Activated T-helper 1 cell treated with anti-CD3 and anti-CD28 coated beads, Interleukin-12 subunit alpha, Interleukin-12 subunit beta, Interleukin-2, Interleukin-4 antibody, amounts not matched to agents 30 ng/mL and 10 ng/mL and 1 ng/mL, durations not matched to agents 14 hours and 24 hours and 36 hours (primary cell): ENCODE measurements at regions not wholly inside any gene's neighbourhood (a gene's known extent, or its start where the extent isn't known, plus 50 kb on each side); places are given as distances from the start of the nearest gene placed in this dataset.

Source experiments
- DNase-seq: peaks from one replicate; pipeline ENCODE4 v3.0.0; 2021; ENCODE audit warnings: low spot score
- H3K27ac Mint-ChIP-seq: one replicate; pipeline ENCODE4 v1.8.0; 2021; ENCODE audit warnings: mild to moderate bottlenecking, mixed read lengths
- H3K27me3 Mint-ChIP-seq: one replicate; pipeline ENCODE4 v1.8.0; 2022; ENCODE audit warnings: mild to moderate bottlenecking, moderate library complexity, mixed read lengths; ENCODE audit not compliant: insufficient read depth
- H3K36me3 Mint-ChIP-seq: one replicate; pipeline ENCODE4 v1.8.0; 2021; ENCODE audit warnings: low read depth, mixed read lengths
- H3K4me1 Mint-ChIP-seq: one replicate; pipeline ENCODE4 v1.8.0; 2021; ENCODE audit warnings: low read depth, mixed read lengths
- H3K4me3 Mint-ChIP-seq: one replicate; pipeline ENCODE4 v1.8.0; 2021; ENCODE audit warnings: mild to moderate bottlenecking, moderate library complexity, mixed read lengths
- H3K9me3 Mint-ChIP-seq: one replicate; pipeline ENCODE4 v1.8.0; 2021; ENCODE audit warnings: mixed read lengths
- intact Hi-C: fragments of 100-400 bp; cut with micrococcal nuclease; formaldehyde crosslinking; loops from one replicate; pipeline ENCODE4 v1.15.1; 2024

GRCh38 chr15:70492240-70493177 is 270.8 kb downstream of the UACA start:
- Mint-ChIP-seq H3K27ac (peak overlapping the region; percentile 92), H3K36me3 (peaks cover 2% of the 10 kb centered on the region), H3K27me3 (peaks cover 29% of the 10 kb centered on the region), H3K9me3 (no peaks in the 10 kb centered on the region), H3K4me1 (peaks cover 99% of the 10 kb centered on the region), H3K4me3 (peak overlapping the region; percentile 37)
- DNase-seq: peak; percentile 84
- intact Hi-C loops: loop anchor here (1.0 to 5.0 kb wide), 12 partner anchors 12 to 778 kb away; no protein-coding TSS in a partner anchor

- Mint-ChIP-seq H3K27ac (peak overlapping the region; percentile 75), H3K9me3 (no peaks in the 10 kb centered on the region), H3K36me3 (peaks cover 2% of the 10 kb centered on the region), H3K4me3 (peak overlapping the region; percentile 37), H3K4me1 (peaks cover 99% of the 10 kb centered on the region), H3K27me3 (peaks cover 28% of the 10 kb centered on the region)
- no peak for DNase-seq
- intact Hi-C loops: loop anchor here (1.0 to 5.0 kb wide), 12 partner anchors 11 to 777 kb away; no protein-coding TSS in a partner anchor
Observed at GRCh38 chr15:70491641-70492040, 271.7 kb downstream of the UACA start.

- Mint-ChIP-seq H3K4me3 (peak overlapping the region; percentile 37), H3K4me1 (peaks cover 99% of the 10 kb centered on the region), H3K36me3 (peaks cover 2% of the 10 kb centered on the region), H3K27me3 (peaks cover 28% of the 10 kb centered on the region), H3K27ac (peak overlapping the region; percentile 75), H3K9me3 (no peaks in the 10 kb centered on the region)
- intact Hi-C loops: loop anchor here (5.0 kb wide), 2 partner anchors 56 to 181 kb away; no protein-coding TSS in a partner anchor
- DNase-seq: no peak
Observed at GRCh38 chr15:70491201-70491621, 272.1 kb downstream of the UACA start.

- peaks cover 2% of the 10 kb centered on the region for H3K36me3 Mint-ChIP-seq
- peak overlapping the region; percentile 35 for H3K27ac Mint-ChIP-seq
- intact Hi-C loops: loop anchor here (5.0 kb wide), 2 partner anchors 57 to 182 kb away; no protein-coding TSS in a partner anchor
- peaks cover 28% of the 10 kb centered on the region for H3K27me3 Mint-ChIP-seq
- DNase-seq: no peak
- H3K4me1 Mint-ChIP-seq: peaks cover 98% of the 10 kb centered on the region
- H3K4me3 Mint-ChIP-seq: peak overlapping the region; percentile 37
- no peaks in the 10 kb centered on the region for H3K9me3 Mint-ChIP-seq
Observed at GRCh38 chr15:70490838-70491155, 272.6 kb downstream of the UACA start.

- Mint-ChIP-seq H3K36me3 (peaks cover 2% of the 10 kb centered on the region), H3K4me3 (no peak overlapping the region), H3K9me3 (no peaks in the 10 kb centered on the region), H3K27ac (no peak overlapping the region), H3K27me3 (peaks cover 25% of the 10 kb centered on the region), H3K4me1 (peaks cover 98% of the 10 kb centered on the region)
- no peak for DNase-seq
- intact Hi-C loops: loop anchor here (5.0 kb wide), 2 partner anchors 57 to 182 kb away; no protein-coding TSS in a partner anchor
Observed at GRCh38 chr15:70490148-70490837, 273.1 kb downstream of the UACA start.

GRCh38 chr15:70488941-70489848 is 274.2 kb downstream of the UACA start:
- no peak for DNase-seq
- intact Hi-C loops: loop anchor here (1.0 kb wide), 4 partner anchors 23 to 1014 kb away; no protein-coding TSS in a partner anchor
- Mint-ChIP-seq H3K27ac (peak overlapping the region; percentile 3), H3K4me1 (peaks cover 97% of the 10 kb centered on the region), H3K4me3 (no peak overlapping the region), H3K9me3 (peaks cover 6% of the 10 kb centered on the region), H3K27me3 (peaks cover 28% of the 10 kb centered on the region), H3K36me3 (peaks cover 6% of the 10 kb centered on the region)

GRCh38 chr15:70488002-70488605 is 275.3 kb downstream of the UACA start:
- Mint-ChIP-seq H3K36me3 (peaks cover 6% of the 10 kb centered on the region), H3K9me3 (peaks cover 6% of the 10 kb centered on the region), H3K4me3 (no peak overlapping the region), H3K4me1 (peaks cover 97% of the 10 kb centered on the region), H3K27me3 (peaks cover 38% of the 10 kb centered on the region), H3K27ac (peak overlapping the region; percentile 77)
- peak; percentile 61 for DNase-seq
- intact Hi-C loops: loop anchor here (1.0 kb wide), 4 partner anchors 24 to 1013 kb away; no protein-coding TSS in a partner anchor

GRCh38 chr15:70487387-70487740 is 276.0 kb downstream of the UACA start:
- Mint-ChIP-seq H3K9me3 (peaks cover 6% of the 10 kb centered on the region), H3K4me3 (no peak overlapping the region), H3K36me3 (peaks cover 6% of the 10 kb centered on the region), H3K4me1 (peaks cover 97% of the 10 kb centered on the region), H3K27ac (peak overlapping the region; percentile 77), H3K27me3 (peaks cover 43% of the 10 kb centered on the region)
- intact Hi-C loops: loop anchor here (2.0 kb wide), 2 partner anchors 51 to 229 kb away; no protein-coding TSS in a partner anchor
- no peak for DNase-seq

- Mint-ChIP-seq H3K4me3 (peak overlapping the region; percentile 53), H3K36me3 (peaks cover 6% of the 10 kb centered on the region), H3K9me3 (peaks cover 6% of the 10 kb centered on the region), H3K27ac (peak overlapping the region; percentile 92), H3K27me3 (peaks cover 48% of the 10 kb centered on the region), H3K4me1 (peaks cover 94% of the 10 kb centered on the region)
- peak; percentile 73 for DNase-seq
- intact Hi-C loops: loop anchor here (1.0 to 2.0 kb wide), 8 partner anchors 8 to 1018 kb away; no protein-coding TSS in a partner anchor
Observed at GRCh38 chr15:70486451-70487386, 276.6 kb downstream of the UACA start.

- Mint-ChIP-seq H3K4me1 (peaks cover 87% of the 10 kb centered on the region), H3K27me3 (peaks cover 48% of the 10 kb centered on the region), H3K4me3 (peak overlapping the region; percentile 53), H3K9me3 (peaks cover 6% of the 10 kb centered on the region), H3K36me3 (peaks cover 6% of the 10 kb centered on the region), H3K27ac (peak overlapping the region; percentile 92)
- no peak for DNase-seq
- intact Hi-C loops: loop anchor here (1.0 to 2.0 kb wide), 8 partner anchors 8 to 1018 kb away; no protein-coding TSS in a partner anchor
Observed at GRCh38 chr15:70486012-70486411, 277.3 kb downstream of the UACA start.

- peaks cover 49% of the 10 kb centered on the region for H3K27me3 Mint-ChIP-seq
- no peak overlapping the region for H3K27ac Mint-ChIP-seq
- peaks cover 85% of the 10 kb centered on the region for H3K4me1 Mint-ChIP-seq
- no peak overlapping the region for H3K4me3 Mint-ChIP-seq
- H3K36me3 Mint-ChIP-seq: peaks cover 6% of the 10 kb centered on the region
- no peak for DNase-seq
- intact Hi-C loops: no loop called here
- peaks cover 6% of the 10 kb centered on the region for H3K9me3 Mint-ChIP-seq
Observed at GRCh38 chr15:70484993-70485392, 278.4 kb downstream of the UACA start.
